Hepatocyte (in vitro differentiated cells): ENCODE measurements at regions not wholly inside any gene's neighbourhood (a gene's known extent, or its start where the extent isn't known, plus 50 kb on each side); places are given as distances from the start of the nearest gene placed in this dataset.

Source experiments
- DNase-seq: peaks from one replicate; pipeline ENCODE4 v3.0.0-alpha.2; 2016; ENCODE audit warnings: low spot score
- H2AFZ ChIP-seq: fragments of 200-600 bp; sonication (generic); 2 replicates; pipeline ENCODE4 v1.6.0; 2016; ENCODE audit warnings: antibody characterized with exemption, mild to moderate bottlenecking
- H3K27ac ChIP-seq: fragments of 200-600 bp; sonication (generic); 2 replicates; pipeline ENCODE4 v1.5.1; 2016; ENCODE audit warnings: mild to moderate bottlenecking
- H3K27me3 ChIP-seq: fragments of 200-600 bp; sonication (generic); 2 replicates; pipeline ENCODE4 v1.6.1; 2016
- H3K36me3 ChIP-seq: fragments of 200-600 bp; sonication (generic); replicated peaks from 2 replicates; pipeline ENCODE4 v1.5.1; 2016; ENCODE audit warnings: low read depth; ENCODE audit not compliant: insufficient read depth
- H3K4me1 ChIP-seq: fragments of 200-600 bp; sonication (generic); 2 replicates; pipeline ENCODE4 v1.5.1; 2016; ENCODE audit warnings: mild to moderate bottlenecking, moderate library complexity; ENCODE audit not compliant: insufficient read depth
- H3K4me2 ChIP-seq: fragments of 200-600 bp; sonication (generic); 2 replicates; pipeline ENCODE4 v1.6.0; 2016
- H3K4me3 ChIP-seq: fragments of 200-600 bp; sonication (generic); 2 replicates; pipeline ENCODE4 v1.5.1; 2016; ENCODE audit warnings: mild to moderate bottlenecking
- H3K79me2 ChIP-seq: fragments of 200-600 bp; sonication (generic); 2 replicates; pipeline ENCODE4 v1.6.0; 2017; ENCODE audit warnings: mild to moderate bottlenecking
- H3K9me2 ChIP-seq: fragments of 200-600 bp; sonication (generic); replicated peaks from 2 replicates; pipeline ENCODE4 v1.6.0; 2017; ENCODE audit warnings: mild to moderate bottlenecking; ENCODE audit not compliant: insufficient read depth
- H3K9me3 ChIP-seq: fragments of 200-600 bp; sonication (generic); 2 replicates; pipeline ENCODE4 v1.5.1; 2016; ENCODE audit warnings: low read depth, mild to moderate bottlenecking
- H4K20me1 ChIP-seq: fragments of 200-600 bp; sonication (generic); 2 replicates; pipeline ENCODE4 v1.6.0; 2016; ENCODE audit warnings: mild to moderate bottlenecking; ENCODE audit not compliant: insufficient read depth, poor library complexity, severe bottlenecking
- CTCF ChIP-seq: fragments of 200-600 bp; sonication (generic); IDR thresholded peaks from 2 replicates; pipeline ENCODE4 v1.5.1; 2016; ENCODE audit warnings: antibody characterized with exemption, mild to moderate bottlenecking; ENCODE audit not compliant: poor library complexity
- EZH2 ChIP-seq: fragments of 200-600 bp; sonication (generic); IDR thresholded peaks from 2 replicates; pipeline ENCODE4 v1.6.1; 2016; ENCODE audit warnings: antibody characterized with exemption, mild to moderate bottlenecking, borderline replicate concordance
- EZH2phosphoT487 ChIP-seq: fragments of 200-600 bp; sonication (generic); IDR thresholded peaks from one replicate; pipeline ENCODE4 v1.6.1; 2018; ENCODE audit warnings: antibody characterized with exemption, mild to moderate bottlenecking, low read depth, moderate library complexity; ENCODE audit not compliant: unreplicated experiment, severe bottlenecking
- WGBS: methylation state at CpG from one replicate; pipeline ENCODE4 v1.1.6; 2016; ENCODE audit warnings: low lambda C conversion rate; ENCODE audit errors: missing lambda C conversion rate; 5-methylcytosine and 5-hydroxymethylcytosine counted together

GRCh38 chr4:13054420-13054970, 429.6 kb downstream of the RAB28 start:
- Histone ChIP-seq H4K20me1 (no peaks in the 10 kb centered on the region), H3K4me2 (no peak overlapping the region), H3K36me3 (no peaks in the 10 kb centered on the region), H3K9me2 (no peaks in the 10 kb centered on the region), H3K27me3 (no peaks in the 10 kb centered on the region), H2AFZ (no peak overlapping the region), H3K4me3 (no peak overlapping the region), H3K27ac (no peak overlapping the region), H3K79me2 (no peaks in the 10 kb centered on the region), H3K4me1 (no peaks in the 10 kb centered on the region), H3K9me3 (no peaks in the 10 kb centered on the region)
- DNase-seq = no peak
- TF ChIP-seq EZH2 (no peak), EZH2phosphoT487 (no peak), CTCF (no peak)
- WGBS = 98% methylated on average over 3 of the region's 3 CpGs

- DNase-seq = no peak
- Histone ChIP-seq H3K27me3 (no peaks in the 10 kb centered on the region), H4K20me1 (no peaks in the 10 kb centered on the region), H3K36me3 (no peaks in the 10 kb centered on the region), H3K4me2 (no peak overlapping the region), H3K27ac (no peak overlapping the region), H2AFZ (no peak overlapping the region), H3K79me2 (no peaks in the 10 kb centered on the region), H3K9me3 (no peaks in the 10 kb centered on the region), H3K4me3 (no peak overlapping the region), H3K9me2 (no peaks in the 10 kb centered on the region), H3K4me1 (no peaks in the 10 kb centered on the region)
- TF ChIP-seq EZH2 (no peak), CTCF (no peak), EZH2phosphoT487 (no peak)
- 90% methylated on average over 4 of the region's 4 CpGs for WGBS
Measured at GRCh38 chr4:13047591-13047990, 436.5 kb downstream of the RAB28 start.

- H3K9me3 ChIP-seq = no peaks in the 10 kb centered on the region
- H3K4me1 ChIP-seq = no peaks in the 10 kb centered on the region
- WGBS = 72% methylated on average over 3 of the region's 3 CpGs
- no peak overlapping the region for H2AFZ ChIP-seq
- DNase-seq = no peak
- TF ChIP-seq EZH2 (no peak), EZH2phosphoT487 (no peak), CTCF (no peak)
- no peak overlapping the region for H3K4me2 ChIP-seq
- no peaks in the 10 kb centered on the region for H4K20me1 ChIP-seq
- H3K36me3 ChIP-seq = no peaks in the 10 kb centered on the region
- H3K79me2 ChIP-seq = no peaks in the 10 kb centered on the region
- H3K4me3 ChIP-seq = no peak overlapping the region
- H3K27ac ChIP-seq = no peak overlapping the region
- H3K9me2 ChIP-seq = no peaks in the 10 kb centered on the region
- H3K27me3 ChIP-seq = no peaks in the 10 kb centered on the region
Measured at GRCh38 chr4:13036841-13037240, 447.3 kb downstream of the RAB28 start.

- no peaks in the 10 kb centered on the region for H4K20me1 ChIP-seq
- no peaks in the 10 kb centered on the region for H3K79me2 ChIP-seq
- WGBS = 76% methylated on average over 1 of the region's 1 CpG
- no peak for DNase-seq
- H3K27me3 ChIP-seq = no peaks in the 10 kb centered on the region
- H3K36me3 ChIP-seq = no peaks in the 10 kb centered on the region
- no peak overlapping the region for H2AFZ ChIP-seq
- H3K9me3 ChIP-seq = no peaks in the 10 kb centered on the region
- H3K4me1 ChIP-seq = no peaks in the 10 kb centered on the region
- TF ChIP-seq CTCF (no peak), EZH2phosphoT487 (no peak), EZH2 (no peak)
- no peak overlapping the region for H3K4me3 ChIP-seq
- H3K9me2 ChIP-seq = no peaks in the 10 kb centered on the region
- no peak overlapping the region for H3K4me2 ChIP-seq
- no peak overlapping the region for H3K27ac ChIP-seq
Measured at GRCh38 chr4:13032936-13033335, 451.2 kb downstream of the RAB28 start.
